K562 (cell line): ENCODE measurements at regions not wholly inside any gene's neighbourhood (a gene's known extent, or its start where the extent isn't known, plus 50 kb on each side); places are given as distances from the start of the nearest gene placed in this dataset.

ENCODE experiments used
- EZH2 ChIP-seq: IDR thresholded peaks from 2 replicates; pipeline ENCODE4 v1.6.1; 2012; ENCODE audit warnings: low read depth, mild to moderate bottlenecking, inconsistent platforms, low read length, borderline replicate concordance
- HMGXB4 ChIP-seq: sonication (generic); formaldehyde crosslinking; IDR thresholded peaks from 2 replicates; pipeline ENCODE4 v1.8.1; 2023; ENCODE audit warnings: mild to moderate bottlenecking, missing genetic modification reagents
- MIER1 ChIP-seq: fragments of 450-650 bp; IDR thresholded peaks from 2 replicates; pipeline ENCODE4 v1.6.1; 2016; ENCODE audit warnings: antibody characterized with exemption, mild to moderate bottlenecking, low read depth
- TARDBP ChIP-seq: fragments of 450-650 bp; IDR thresholded peaks from 2 replicates; pipeline ENCODE4 v1.6.1; 2016
- TF ChIP-seq, protein P1 (sequence below), 3 experiments: IDR thresholded peaks in 2 of 3; conservative IDR thresholded peaks in 1 of 3; 2 replicates each; pipeline ENCODE4 v1.5.1; 2011 to 2012; ENCODE audit warnings: low read length in 3 of 3, mild to moderate bottlenecking in 3 of 3, control low read depth in 2 of 3, improper control_type of control experiment in 1 of 3, inconsistent platforms in 1 of 3, low read depth in 1 of 3, mixed read lengths in 1 of 3, moderate library complexity in 1 of 3; ENCODE audit not compliant: insufficient read depth in 2 of 3

- TF ChIP-seq EZH2, result no peak
- TF ChIP-seq HMGXB4 (CRISPR knock-in tag), result no peak
- no peak for TF ChIP-seq TARDBP
- TF ChIP-seq, protein P1, sequence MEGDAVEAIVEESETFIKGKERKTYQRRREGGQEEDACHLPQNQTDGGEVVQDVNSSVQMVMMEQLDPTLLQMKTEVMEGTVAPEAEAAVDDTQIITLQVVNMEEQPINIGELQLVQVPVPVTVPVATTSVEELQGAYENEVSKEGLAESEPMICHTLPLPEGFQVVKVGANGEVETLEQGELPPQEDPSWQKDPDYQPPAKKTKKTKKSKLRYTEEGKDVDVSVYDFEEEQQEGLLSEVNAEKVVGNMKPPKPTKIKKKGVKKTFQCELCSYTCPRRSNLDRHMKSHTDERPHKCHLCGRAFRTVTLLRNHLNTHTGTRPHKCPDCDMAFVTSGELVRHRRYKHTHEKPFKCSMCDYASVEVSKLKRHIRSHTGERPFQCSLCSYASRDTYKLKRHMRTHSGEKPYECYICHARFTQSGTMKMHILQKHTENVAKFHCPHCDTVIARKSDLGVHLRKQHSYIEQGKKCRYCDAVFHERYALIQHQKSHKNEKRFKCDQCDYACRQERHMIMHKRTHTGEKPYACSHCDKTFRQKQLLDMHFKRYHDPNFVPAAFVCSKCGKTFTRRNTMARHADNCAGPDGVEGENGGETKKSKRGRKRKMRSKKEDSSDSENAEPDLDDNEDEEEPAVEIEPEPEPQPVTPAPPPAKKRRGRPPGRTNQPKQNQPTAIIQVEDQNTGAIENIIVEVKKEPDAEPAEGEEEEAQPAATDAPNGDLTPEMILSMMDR (IDR thresholded peaks at IDR 0.05 in 2 of 3, conservative IDR thresholded peaks at IDR 0.05 in 1 of 3; ENCODE audit: insufficient read depth in 2 of 3, low read depth in 1 of 3, low read length in 3 of 3), result no peak
- TF ChIP-seq MIER1, result no peak
These were observed 392.7 kb upstream of the HTR2A start for GRCh38 chr13:47289567-47289966.
